ENCODE measurements at regions not wholly inside any gene's neighbourhood (a gene's known extent, or its start where the extent isn't known, plus 50 kb on each side); places are given as distances from the start of the nearest gene placed in this dataset.
"Not testable (repeated sequence)": the region's sequence is repeated elsewhere in the genome, so short reads cannot be mapped to it uniquely, and the experiment has no call there.

DNA sequence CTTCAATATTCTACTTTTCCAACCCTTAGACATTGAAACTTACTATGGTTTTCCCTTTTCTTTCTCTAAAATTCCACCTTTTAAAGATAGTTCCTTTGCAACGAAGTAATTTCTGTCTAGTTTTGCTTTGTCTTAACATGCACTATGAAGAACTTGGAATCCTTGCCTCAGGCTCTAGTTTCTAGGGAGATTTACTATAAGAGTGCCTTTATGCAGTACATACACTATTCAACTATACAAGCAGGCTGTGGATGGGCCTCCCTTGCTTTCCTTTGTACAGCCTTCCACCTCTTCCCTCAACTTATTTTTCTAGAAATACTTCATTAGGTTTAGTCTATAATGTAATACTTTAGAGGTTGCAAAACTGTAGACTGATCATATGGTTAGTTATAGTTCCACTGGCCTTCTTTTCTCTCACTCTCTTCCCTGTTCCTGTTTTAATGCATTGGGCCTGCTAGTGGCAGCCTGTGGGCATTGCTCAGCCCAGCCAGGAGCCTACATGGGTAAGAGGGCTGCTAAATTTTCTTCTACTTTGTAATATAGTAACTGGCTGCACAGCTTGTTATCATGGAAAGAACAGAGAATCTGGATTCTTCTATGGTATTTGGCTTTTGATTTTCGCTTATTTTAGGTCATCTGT is 100.2 kb downstream of the C11orf87 start:
- intact Hi-C loops (cut with micrococcal nuclease), result no loop called here
- H3K36me3 Mint-ChIP-seq (ENCODE audit: low read depth), result no peaks in the 10 kb centered on the region
- H3K27me3 Mint-ChIP-seq, result no peaks in the 10 kb centered on the region
- H3K9me3 Mint-ChIP-seq, result peaks cover 24% of the 10 kb centered on the region
- H3K4me1 Mint-ChIP-seq (ENCODE audit: low read depth), result peaks cover 5% of the 10 kb centered on the region
- H3K4me3 Mint-ChIP-seq, result no peak overlapping the region
- no peak overlapping the region for H3K27ac Mint-ChIP-seq

DNA sequence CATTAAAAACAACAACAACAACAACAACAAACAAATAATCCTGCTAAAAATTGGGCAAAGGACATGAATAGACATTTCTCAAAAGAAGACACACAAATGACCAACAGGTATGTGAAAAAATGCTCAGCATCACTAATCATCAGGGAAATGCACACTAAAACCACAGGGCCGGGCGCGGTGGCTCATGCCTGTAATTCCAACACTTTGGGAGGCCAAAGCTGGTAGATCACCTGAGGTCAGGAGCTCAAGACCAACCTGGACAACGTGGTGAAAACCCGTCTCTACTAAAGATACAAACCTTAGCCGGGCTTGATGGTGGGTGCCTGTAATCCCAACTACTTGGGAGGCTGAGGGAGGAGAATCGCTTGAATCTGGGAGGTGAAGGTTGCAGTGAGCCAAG is 103.6 kb downstream of the C11orf87 start:
- H3K27ac Mint-ChIP-seq; H3K4me1 Mint-ChIP-seq (ENCODE audit: low read depth); intact Hi-C loops (cut with micrococcal nuclease); H3K36me3 Mint-ChIP-seq (ENCODE audit: low read depth); H3K4me3 Mint-ChIP-seq; H3K27me3 Mint-ChIP-seq: not testable (repeated sequence)
- peaks cover 24% of the 10 kb centered on the region for H3K9me3 Mint-ChIP-seq

GRCh38 chr11:109526061-109526460 is 104.1 kb downstream of the C11orf87 start:
- no peak overlapping the region for H3K27ac Mint-ChIP-seq
- peaks cover 6% of the 10 kb centered on the region for H3K4me1 Mint-ChIP-seq (ENCODE audit: low read depth)
- no peaks in the 10 kb centered on the region for H3K36me3 Mint-ChIP-seq (ENCODE audit: low read depth)
- no peak overlapping the region for H3K4me3 Mint-ChIP-seq
- no peaks in the 10 kb centered on the region for H3K27me3 Mint-ChIP-seq
- H3K9me3 Mint-ChIP-seq, result peaks cover 24% of the 10 kb centered on the region
- intact Hi-C loops (cut with micrococcal nuclease), result no loop called here

DNA sequence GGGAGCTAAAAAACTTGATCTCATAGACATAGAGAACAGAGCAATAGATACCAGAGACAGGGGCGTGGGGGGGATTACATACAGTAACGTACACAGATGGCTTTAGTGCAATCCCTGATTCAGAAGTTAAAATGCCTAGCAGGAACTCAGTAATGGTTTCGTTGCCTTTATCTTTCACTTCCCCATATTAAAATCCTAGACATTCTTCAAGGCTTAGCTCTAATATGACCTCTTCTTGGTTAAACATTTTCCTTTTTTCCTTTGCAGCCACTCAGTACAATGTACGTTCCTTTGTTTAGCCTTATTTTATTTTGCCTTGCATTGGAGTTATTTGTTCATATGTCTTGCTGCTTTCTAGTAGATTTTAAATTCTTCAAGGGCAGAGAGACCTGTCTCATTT is 104.9 kb downstream of the C11orf87 start:
- Mint-ChIP-seq H3K27me3 (no peaks in the 10 kb centered on the region), H3K9me3 (peaks cover 24% of the 10 kb centered on the region), H3K4me3 (no peak overlapping the region), H3K36me3 (ENCODE audit: low read depth) (no peaks in the 10 kb centered on the region), H3K27ac (no peak overlapping the region), H3K4me1 (ENCODE audit: low read depth) (peaks cover 6% of the 10 kb centered on the region)
- intact Hi-C loops (cut with micrococcal nuclease), result no loop called here

GRCh38 chr11:109527496-109527895 is 105.5 kb downstream of the C11orf87 start:
- intact Hi-C loops (cut with micrococcal nuclease), result no loop called here
- Mint-ChIP-seq H3K4me3 (no peak overlapping the region), H3K36me3 (ENCODE audit: low read depth) (no peaks in the 10 kb centered on the region), H3K27me3 (no peaks in the 10 kb centered on the region), H3K4me1 (ENCODE audit: low read depth) (peaks cover 6% of the 10 kb centered on the region), H3K27ac (no peak overlapping the region), H3K9me3 (peaks cover 21% of the 10 kb centered on the region)

DNA sequence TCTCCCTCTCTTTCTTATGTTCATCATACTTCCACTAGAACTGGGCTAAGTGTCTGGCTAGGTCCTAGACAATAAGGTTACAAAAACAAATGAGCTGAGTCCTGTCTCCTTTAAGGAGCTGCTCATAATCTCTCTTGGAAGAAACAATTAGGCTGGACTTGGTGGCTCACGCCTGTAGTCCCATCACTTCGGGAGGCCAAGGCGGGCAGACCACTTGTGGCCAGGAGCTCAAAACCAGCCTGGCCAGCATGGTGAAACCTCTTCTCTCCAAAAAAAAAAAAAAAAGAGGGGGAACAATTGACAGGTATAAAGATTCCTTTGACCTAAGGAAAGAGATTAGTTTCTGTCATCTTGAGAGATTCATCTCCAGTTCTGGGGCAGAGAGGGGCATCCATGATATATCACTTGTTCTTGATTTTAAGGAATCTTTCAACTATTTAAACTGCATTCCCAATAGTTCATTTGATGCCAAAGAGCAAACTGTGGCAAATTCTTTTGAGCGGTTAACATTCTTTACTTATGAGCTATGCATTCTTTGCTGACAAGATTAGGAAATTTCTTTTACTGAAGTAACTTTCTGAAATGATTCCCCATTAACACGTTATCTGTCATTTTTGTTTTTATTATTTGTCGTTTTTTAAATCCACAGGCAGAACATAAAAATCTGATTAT is 125.5 kb downstream of the C11orf87 start:
- intact Hi-C loops (cut with micrococcal nuclease), result no loop called here
- Mint-ChIP-seq H3K27me3 (no peaks in the 10 kb centered on the region), H3K4me1 (ENCODE audit: low read depth) (no peaks in the 10 kb centered on the region), H3K36me3 (ENCODE audit: low read depth) (no peaks in the 10 kb centered on the region), H3K4me3 (no peak overlapping the region), H3K27ac (no peak overlapping the region), H3K9me3 (no peaks in the 10 kb centered on the region)

GRCh38 chr11:109552376-109552775 is 130.4 kb downstream of the C11orf87 start:
- Mint-ChIP-seq H3K4me1 (ENCODE audit: low read depth) (no peaks in the 10 kb centered on the region), H3K27ac (no peak overlapping the region), H3K4me3 (no peak overlapping the region), H3K36me3 (ENCODE audit: low read depth) (no peaks in the 10 kb centered on the region), H3K9me3 (no peaks in the 10 kb centered on the region), H3K27me3 (no peaks in the 10 kb centered on the region)
- intact Hi-C loops (cut with micrococcal nuclease), result no loop called here

DNA sequence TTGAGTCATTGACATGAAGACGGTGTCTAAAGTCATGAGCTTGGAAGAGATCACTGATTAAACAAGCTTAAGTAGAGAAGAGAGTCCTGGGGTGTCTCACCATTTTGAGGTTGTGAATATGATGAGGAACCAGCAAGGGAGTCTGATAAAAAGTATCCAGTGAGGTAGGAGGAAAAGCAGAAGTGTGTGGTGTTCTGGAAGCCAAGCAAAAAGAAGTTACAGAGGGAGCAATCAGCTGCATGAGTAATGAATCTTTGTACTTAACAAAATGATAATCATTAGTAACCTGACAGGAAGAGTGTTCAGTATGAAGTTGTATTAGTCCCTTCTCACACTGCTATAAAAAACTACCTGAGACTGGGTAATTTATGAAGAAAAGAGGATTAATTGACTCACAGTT is 131.3 kb downstream of the C11orf87 start:
- Mint-ChIP-seq H3K27ac (no peak overlapping the region), H3K27me3 (no peaks in the 10 kb centered on the region), H3K9me3 (no peaks in the 10 kb centered on the region), H3K4me3 (no peak overlapping the region), H3K4me1 (ENCODE audit: low read depth) (no peaks in the 10 kb centered on the region), H3K36me3 (ENCODE audit: low read depth) (no peaks in the 10 kb centered on the region)
- intact Hi-C loops (cut with micrococcal nuclease), result no loop called here

DNA sequence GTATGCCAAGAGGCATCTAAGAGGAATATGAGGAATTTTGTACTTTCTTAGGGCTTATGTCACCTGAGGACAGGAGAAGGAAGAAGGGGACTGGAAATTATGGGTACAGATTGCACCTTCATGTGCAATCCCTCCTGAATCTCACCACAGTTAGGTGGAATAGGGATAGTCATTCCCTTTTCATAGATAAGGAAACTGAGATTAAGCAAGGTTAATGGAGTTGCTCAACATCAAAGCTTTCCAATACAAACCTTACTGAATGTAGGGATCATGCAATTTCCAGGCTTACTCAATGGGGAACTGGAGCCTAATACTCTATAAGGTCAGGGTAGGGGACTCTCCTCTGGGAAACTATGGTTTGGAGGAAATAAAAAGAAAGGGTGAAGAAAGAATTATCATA is 133.0 kb downstream of the C11orf87 start:
- H3K36me3 Mint-ChIP-seq (ENCODE audit: low read depth), result no peaks in the 10 kb centered on the region
- no peaks in the 10 kb centered on the region for H3K27me3 Mint-ChIP-seq
- H3K4me1 Mint-ChIP-seq (ENCODE audit: low read depth), result no peaks in the 10 kb centered on the region
- no peaks in the 10 kb centered on the region for H3K9me3 Mint-ChIP-seq
- intact Hi-C loops (cut with micrococcal nuclease), result no loop called here
- no peak overlapping the region for H3K27ac Mint-ChIP-seq
- no peak overlapping the region for H3K4me3 Mint-ChIP-seq

- Mint-ChIP-seq H3K9me3 (peaks cover 33% of the 10 kb centered on the region), H3K4me3 (no peak overlapping the region), H3K36me3 (ENCODE audit: low read depth) (no peaks in the 10 kb centered on the region), H3K27me3 (no peaks in the 10 kb centered on the region), H3K4me1 (ENCODE audit: low read depth) (no peaks in the 10 kb centered on the region), H3K27ac (no peak overlapping the region)
- intact Hi-C loops (cut with micrococcal nuclease), result loop anchor here (10.0 kb wide), 1 partner anchor 61 kb away; no protein-coding TSS in a partner anchor
These were observed 142.3 kb downstream of the C11orf87 start for GRCh38 chr11:109564241-109564640.

DNA sequence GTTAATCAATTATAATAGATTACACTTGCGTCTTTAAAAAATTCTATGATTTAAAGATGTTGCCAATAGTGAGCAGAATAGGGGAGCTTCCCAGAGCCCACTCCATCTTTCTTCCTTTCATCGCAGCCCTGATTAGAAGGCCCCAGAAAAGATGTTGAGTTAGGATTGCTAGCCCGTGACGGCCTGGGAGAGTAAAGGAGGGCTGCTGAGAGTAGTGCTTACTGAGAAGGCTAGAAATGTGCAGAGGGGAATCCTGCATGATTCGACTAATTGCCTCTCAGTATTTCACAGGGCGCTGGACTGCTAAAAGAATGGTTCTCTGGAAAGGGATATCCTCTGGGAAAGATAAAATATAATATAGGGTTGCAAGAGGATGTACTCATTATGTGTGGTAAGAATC is 160.5 kb downstream of the C11orf87 start:
- Mint-ChIP-seq H3K4me3 (no peak overlapping the region), H3K36me3 (ENCODE audit: low read depth) (no peaks in the 10 kb centered on the region), H3K4me1 (ENCODE audit: low read depth) (no peaks in the 10 kb centered on the region), H3K9me3 (no peaks in the 10 kb centered on the region), H3K27me3 (no peaks in the 10 kb centered on the region), H3K27ac (no peak overlapping the region)
- intact Hi-C loops (cut with micrococcal nuclease), result no loop called here

- intact Hi-C loops (cut with micrococcal nuclease), result no loop called here
- H3K4me1 Mint-ChIP-seq (ENCODE audit: low read depth), result no peaks in the 10 kb centered on the region
- H3K4me3 Mint-ChIP-seq, result no peak overlapping the region
- H3K9me3 Mint-ChIP-seq, result no peaks in the 10 kb centered on the region
- no peak overlapping the region for H3K27ac Mint-ChIP-seq
- H3K36me3 Mint-ChIP-seq (ENCODE audit: low read depth), result no peaks in the 10 kb centered on the region
- no peaks in the 10 kb centered on the region for H3K27me3 Mint-ChIP-seq
These were observed 162.3 kb downstream of the C11orf87 start for GRCh38 chr11:109584001-109584972.

DNA sequence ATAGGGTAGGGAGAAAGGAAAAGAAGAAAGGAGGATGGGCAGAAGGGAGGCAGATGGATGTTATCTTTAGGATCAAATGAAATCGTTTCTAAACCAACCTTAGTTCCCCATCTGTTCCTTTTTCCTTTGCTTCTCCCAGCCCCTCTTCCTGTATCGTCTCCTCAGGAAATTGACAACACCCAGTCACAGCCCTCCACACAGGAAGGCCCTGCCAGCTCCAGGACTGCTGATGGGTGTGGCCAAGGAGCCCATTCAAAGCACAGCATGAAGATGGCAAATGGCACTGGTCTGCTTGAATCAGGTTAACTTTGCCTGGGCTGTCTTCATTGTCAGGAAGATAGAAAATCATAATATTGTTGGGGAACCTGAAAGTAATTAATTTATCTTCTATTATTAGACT is 164.8 kb downstream of the C11orf87 start:
- Mint-ChIP-seq H3K27ac (no peak overlapping the region), H3K27me3 (no peaks in the 10 kb centered on the region), H3K36me3 (ENCODE audit: low read depth) (no peaks in the 10 kb centered on the region), H3K4me1 (ENCODE audit: low read depth) (no peaks in the 10 kb centered on the region), H3K4me3 (no peak overlapping the region), H3K9me3 (no peaks in the 10 kb centered on the region)
- intact Hi-C loops (cut with micrococcal nuclease), result no loop called here

- Mint-ChIP-seq H3K4me1 (ENCODE audit: low read depth) (no peaks in the 10 kb centered on the region), H3K4me3 (no peak overlapping the region), H3K27me3 (no peaks in the 10 kb centered on the region), H3K27ac (no peak overlapping the region), H3K36me3 (ENCODE audit: low read depth) (no peaks in the 10 kb centered on the region), H3K9me3 (no peaks in the 10 kb centered on the region)
- intact Hi-C loops (cut with micrococcal nuclease), result no loop called here
These were observed 168.8 kb downstream of the C11orf87 start for GRCh38 chr11:109590782-109591181.
